Ishikawa (cell line): ENCODE measurements at regions not wholly inside any gene's neighbourhood (a gene's known extent, or its start where the extent isn't known, plus 50 kb on each side); places are given as distances from the start of the nearest gene placed in this dataset.

ENCODE experiments used
- CEBPB ChIP-seq: IDR thresholded peaks from 2 replicates; pipeline ENCODE4 v1.6.1; 2012
- CREB1 ChIP-seq: IDR thresholded peaks from 2 replicates; pipeline ENCODE4 v1.6.1; 2012; ENCODE audit warnings: low read depth
- EGR1 ChIP-seq: IDR thresholded peaks from 2 replicates; pipeline ENCODE4 v1.6.1; 2012
- EP300 ChIP-seq: IDR thresholded peaks from 2 replicates; pipeline ENCODE4 v1.6.1; 2012; ENCODE audit warnings: borderline replicate concordance
- FOXM1 ChIP-seq: IDR thresholded peaks from 2 replicates; pipeline ENCODE4 v1.6.1; 2012; ENCODE audit warnings: low read depth, borderline replicate concordance
- MAX ChIP-seq: IDR thresholded peaks from 2 replicates; pipeline ENCODE4 v1.6.1; 2012
- NFIC ChIP-seq: IDR thresholded peaks from 2 replicates; pipeline ENCODE4 v1.6.1; 2012
- RAD21 ChIP-seq: IDR thresholded peaks from 2 replicates; pipeline ENCODE4 v1.6.1; 2012; ENCODE audit warnings: low read depth
- REST ChIP-seq: IDR thresholded peaks from 2 replicates; pipeline ENCODE4 v1.6.1; 2012; ENCODE audit warnings: low read depth, mild to moderate bottlenecking
- TAF1 ChIP-seq: IDR thresholded peaks from 2 replicates; pipeline ENCODE4 v1.6.1; 2012; ENCODE audit warnings: low read depth, mild to moderate bottlenecking
- TCF12 ChIP-seq: IDR thresholded peaks from 2 replicates; pipeline ENCODE4 v1.6.1; 2012; ENCODE audit warnings: low read depth
- TEAD4 ChIP-seq: IDR thresholded peaks from 2 replicates; pipeline ENCODE4 v1.6.1; 2012
- YY1 ChIP-seq: IDR thresholded peaks from 2 replicates; pipeline ENCODE4 v1.6.1; 2012; ENCODE audit warnings: low read depth
- ZBTB7A ChIP-seq: IDR thresholded peaks from 2 replicates; pipeline ENCODE4 v1.6.1; 2012; ENCODE audit warnings: low read depth
- TF ChIP-seq, protein P1 (sequence below): IDR thresholded peaks from 2 replicates; pipeline ENCODE4 v1.6.1; 2012

DNA sequence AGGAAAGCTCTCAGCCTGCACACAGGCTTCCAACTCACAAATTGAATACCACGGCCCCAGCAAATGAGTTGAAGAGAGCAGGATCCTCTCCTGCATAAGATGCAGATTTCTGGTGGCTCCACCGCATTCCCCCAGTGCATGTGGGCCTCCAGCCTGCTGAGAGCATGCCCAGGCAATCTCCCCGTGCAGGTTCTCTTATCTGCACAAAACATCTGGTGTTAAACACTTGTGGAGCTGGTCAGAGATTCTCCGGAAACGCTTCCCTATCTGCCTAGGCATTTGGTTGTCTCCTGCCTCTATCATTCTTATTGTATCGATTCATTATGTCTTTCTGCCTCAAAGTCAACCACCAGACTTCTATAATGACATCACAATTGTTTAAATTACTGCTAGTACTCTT lies 1349.0 kb upstream of the B3GALT2 start:
- TF ChIP-seq EP300: no peak
- TF ChIP-seq, protein P1, sequence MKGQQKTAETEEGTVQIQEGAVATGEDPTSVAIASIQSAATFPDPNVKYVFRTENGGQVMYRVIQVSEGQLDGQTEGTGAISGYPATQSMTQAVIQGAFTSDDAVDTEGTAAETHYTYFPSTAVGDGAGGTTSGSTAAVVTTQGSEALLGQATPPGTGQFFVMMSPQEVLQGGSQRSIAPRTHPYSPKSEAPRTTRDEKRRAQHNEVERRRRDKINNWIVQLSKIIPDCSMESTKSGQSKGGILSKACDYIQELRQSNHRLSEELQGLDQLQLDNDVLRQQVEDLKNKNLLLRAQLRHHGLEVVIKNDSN: no peak
- TF ChIP-seq FOXM1: no peak
- TF ChIP-seq CREB1: no peak
- TF ChIP-seq NFIC: no peak
- no peak for TF ChIP-seq TAF1
- TF ChIP-seq MAX: no peak
- TF ChIP-seq YY1: no peak
- TF ChIP-seq TCF12: no peak
- no peak for TF ChIP-seq REST
- no peak for TF ChIP-seq CEBPB
- no peak for TF ChIP-seq ZBTB7A
- no peak for TF ChIP-seq EGR1
- TF ChIP-seq TEAD4: no peak
- no peak for TF ChIP-seq RAD21

DNA sequence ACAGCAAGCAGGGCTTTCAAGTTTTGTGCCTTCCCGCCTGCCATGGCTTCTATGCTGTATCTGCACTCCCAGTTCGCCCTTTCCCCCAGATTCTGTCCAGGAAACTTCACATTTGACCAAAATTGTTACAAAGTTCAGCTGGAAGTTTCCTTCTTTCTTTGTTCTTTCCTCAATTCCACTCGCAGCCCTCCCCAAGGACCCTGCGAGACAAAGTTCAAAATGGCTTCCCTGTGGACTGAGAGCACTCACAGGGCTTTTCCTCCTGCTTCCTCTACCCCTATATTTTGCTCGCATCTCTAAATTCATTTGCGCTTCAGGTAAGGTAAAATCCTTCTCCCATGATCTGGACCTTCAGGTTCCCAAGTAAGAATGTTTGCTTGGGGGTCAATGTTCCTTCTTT lies 1348.4 kb upstream of the B3GALT2 start:
- TF ChIP-seq EGR1 (no peak), MAX (no peak), RAD21 (no peak), TCF12 (no peak), TEAD4 (no peak), ZBTB7A (no peak), YY1 (no peak), FOXM1 (no peak), CEBPB (no peak)

- no peak for TF ChIP-seq TAF1
These were observed 1347.2 kb upstream of the B3GALT2 start for GRCh38 chr1:194533641-194534040.

DNA sequence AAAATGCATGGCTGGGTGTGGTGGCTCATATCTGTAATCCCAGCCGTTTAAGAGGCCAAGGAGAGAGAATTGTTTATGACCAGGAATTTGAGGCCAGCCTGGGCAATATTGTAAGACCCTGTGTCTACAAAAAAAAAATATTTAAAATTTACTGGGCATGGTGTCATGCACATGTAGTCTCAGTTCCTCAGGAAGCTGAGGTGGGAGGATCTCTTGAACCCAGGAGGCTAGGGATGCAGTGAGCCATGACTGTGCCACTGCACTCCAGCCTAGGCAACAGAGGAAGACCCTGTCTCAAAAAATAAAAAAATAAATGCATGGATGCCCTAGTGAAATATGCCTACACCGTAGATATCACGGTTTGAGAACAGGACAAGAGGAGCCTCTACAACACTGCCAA lies 1331.2 kb upstream of the B3GALT2 start:
- TF ChIP-seq TCF12 (no peak), REST (no peak), RAD21 (no peak), ZBTB7A (no peak), CREB1 (no peak), NFIC (no peak)

DNA sequence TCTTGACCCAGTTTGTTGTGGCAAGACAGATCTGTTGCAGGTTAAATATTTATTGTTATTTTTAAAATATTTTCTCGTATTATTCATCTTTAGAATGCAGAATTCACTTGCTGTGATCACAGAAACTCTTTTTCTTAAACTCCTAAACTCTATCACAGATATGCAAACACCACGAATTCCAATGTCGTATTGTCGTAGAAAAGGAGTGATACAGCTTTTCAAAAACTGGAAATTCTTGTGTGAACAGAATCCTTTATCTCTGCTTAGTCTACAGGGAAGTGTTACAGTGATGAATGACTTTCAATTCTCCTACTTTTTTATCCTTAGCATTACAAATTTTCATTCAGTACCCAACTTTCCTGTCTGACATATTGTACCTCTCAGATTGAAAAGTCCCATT lies 1329.5 kb upstream of the B3GALT2 start:
- no peak for TF ChIP-seq REST
- TF ChIP-seq, protein P1: no peak

- TF ChIP-seq REST: no peak
- TF ChIP-seq TAF1: no peak
- TF ChIP-seq, protein P1: no peak
- TF ChIP-seq YY1: no peak
- no peak for TF ChIP-seq MAX
- TF ChIP-seq NFIC: no peak
- no peak for TF ChIP-seq ZBTB7A
- no peak for TF ChIP-seq TCF12
- no peak for TF ChIP-seq CREB1
- TF ChIP-seq EP300: no peak
- TF ChIP-seq CEBPB: no peak
These were observed 1326.5 kb upstream of the B3GALT2 start for GRCh38 chr1:194512957-194513356.
